GM23338 (cell line): ENCODE measurements at regions not wholly inside any gene's neighbourhood (a gene's known extent, or its start where the extent isn't known, plus 50 kb on each side); places are given as distances from the start of the nearest gene placed in this dataset.
"Not testable (repeated sequence)": the region's sequence is repeated elsewhere in the genome, so short reads cannot be mapped to it uniquely, and the experiment has no call there.

Source experiments
- CREB1 ChIP-seq: fragments of 250-450 bp; sonication (Bioruptor Pico); IDR thresholded peaks from 2 replicates; pipeline ENCODE4 v1.5.0; 2020; ENCODE audit warnings: low read depth, mild to moderate bottlenecking, moderate library complexity
- CTCF ChIP-seq, 2 experiments: fragments of 200-600 bp in 1 of 2; sonication (generic) in 1 of 2; conservative IDR thresholded peaks; 2 replicates each; pipeline versions ENCODE4 v1.5.1 to v1.6.1; 2016 to 2017; ENCODE audit warnings: antibody characterized with exemption in 2 of 2, low read depth in 2 of 2, mild to moderate bottlenecking in 2 of 2, moderate library complexity in 1 of 2
- ETS1 ChIP-seq: IDR thresholded peaks from 2 replicates; pipeline ENCODE4 v1.6.1; 2016; ENCODE audit warnings: antibody characterized with exemption
- EZH2 ChIP-seq: fragments of 200-600 bp; sonication (generic); IDR thresholded peaks from one replicate; pipeline ENCODE4 v1.8.0; 2017; ENCODE audit warnings: antibody characterized with exemption, mild to moderate bottlenecking, low read depth; ENCODE audit not compliant: unreplicated experiment
- EZH2phosphoT487 ChIP-seq: fragments of 200-600 bp; sonication (generic); IDR thresholded peaks from one replicate; pipeline ENCODE4 v1.8.1; 2018; ENCODE audit warnings: antibody characterized with exemption; ENCODE audit not compliant: unreplicated experiment
- JUNB ChIP-seq: IDR thresholded peaks from one replicate; pipeline ENCODE4 v1.6.1; 2016; ENCODE audit warnings: antibody characterized with exemption; ENCODE audit not compliant: unreplicated experiment
- NANOG ChIP-seq: IDR thresholded peaks from 2 replicates; pipeline ENCODE4 v1.6.1; 2016; ENCODE audit warnings: antibody characterized with exemption, borderline replicate concordance
- POLR2AphosphoS5 ChIP-seq: IDR thresholded peaks from 2 replicates; pipeline ENCODE4 v1.6.1; 2016; ENCODE audit warnings: antibody characterized with exemption, low read depth
- REST ChIP-seq: IDR thresholded peaks from one replicate; pipeline ENCODE4 v1.6.1; 2018; ENCODE audit warnings: antibody characterized with exemption; ENCODE audit not compliant: unreplicated experiment
- ZNF114 ChIP-seq: fragments of 250-450 bp; sonication (Bioruptor Pico); IDR thresholded peaks from 2 replicates; pipeline ENCODE4 v1.5.0; 2020; ENCODE audit warnings: mild to moderate bottlenecking, moderate library complexity
- ZNF331 ChIP-seq: fragments of 250-450 bp; sonication (Bioruptor Pico); IDR thresholded peaks from 2 replicates; pipeline ENCODE4 v1.5.0; 2020; ENCODE audit warnings: low read depth, mild to moderate bottlenecking, moderate library complexity
- ZNF462 ChIP-seq: fragments of 250-450 bp; sonication (Bioruptor Pico); IDR thresholded peaks from 2 replicates; pipeline ENCODE4 v1.5.0; 2020; ENCODE audit warnings: mild to moderate bottlenecking, moderate library complexity

- not testable (repeated sequence) for TF ChIP-seq CTCF (conservative IDR thresholded peaks at IDR 0.05; ENCODE audit: low read depth in 2 of 2); EZH2; REST; JUNB; POLR2AphosphoS5; EZH2phosphoT487; ETS1; CREB1 (CRISPR knock-in tag); NANOG; ZNF114 (CRISPR knock-in tag); ZNF331; ZNF462 (CRISPR knock-in tag)
These were observed 101.9 kb upstream of the SEC22B start for GRCh38 chr1:120278259-120278610.
